GM12864 (cell line): ENCODE measurements at regions not wholly inside any gene's neighbourhood (a gene's known extent, or its start where the extent isn't known, plus 50 kb on each side); places are given as distances from the start of the nearest gene placed in this dataset.

ENCODE experiments used
- DNase-seq: peaks from one replicate; pipeline ENCODE4 v3.0.0-alpha.2; 2011; ENCODE audit warnings: low read depth
- H3K4me3 ChIP-seq: 2 replicates; pipeline ENCODE4 v1.5.1; 2011; ENCODE audit warnings: mild to moderate bottlenecking, low read depth, low read length, control low read depth
- CTCF ChIP-seq: IDR thresholded peaks from 2 replicates; pipeline ENCODE4 v1.5.1; 2011; ENCODE audit warnings: low read depth, mild to moderate bottlenecking, moderate library complexity, low read length, control low read depth, inconsistent platforms; ENCODE audit errors: missing control alignments

DNA sequence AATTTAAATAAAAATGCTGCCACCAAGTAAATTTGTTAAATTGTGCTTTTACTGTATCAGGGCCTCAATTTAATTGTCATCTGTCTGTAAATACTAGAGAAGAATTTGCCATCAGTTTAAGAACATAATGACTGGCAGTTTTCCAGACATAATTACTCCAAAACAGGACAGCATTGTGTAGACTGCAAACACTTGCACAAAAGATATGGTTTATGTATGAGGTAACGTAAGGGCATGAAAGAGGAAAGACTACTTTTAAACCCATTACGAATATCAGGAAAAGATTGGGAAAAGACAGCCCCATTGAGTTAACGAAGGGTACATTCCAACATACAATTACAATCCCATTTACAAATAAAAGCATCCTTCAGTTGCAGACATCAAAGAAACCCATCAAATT lies 59.8 kb upstream of the KRR1 start:
- TF ChIP-seq CTCF = no peak
- DNase-seq = no peak

GRCh38 chr12:75568801-75569200 lies 57.4 kb upstream of the KRR1 start:
- H3K4me3 ChIP-seq = no peak overlapping the region
- no peak for DNase-seq
- TF ChIP-seq CTCF = no peak

More for the DNA sequence above, 59.8 kb upstream of the KRR1 start:
- no peak overlapping the region for H3K4me3 ChIP-seq

DNA sequence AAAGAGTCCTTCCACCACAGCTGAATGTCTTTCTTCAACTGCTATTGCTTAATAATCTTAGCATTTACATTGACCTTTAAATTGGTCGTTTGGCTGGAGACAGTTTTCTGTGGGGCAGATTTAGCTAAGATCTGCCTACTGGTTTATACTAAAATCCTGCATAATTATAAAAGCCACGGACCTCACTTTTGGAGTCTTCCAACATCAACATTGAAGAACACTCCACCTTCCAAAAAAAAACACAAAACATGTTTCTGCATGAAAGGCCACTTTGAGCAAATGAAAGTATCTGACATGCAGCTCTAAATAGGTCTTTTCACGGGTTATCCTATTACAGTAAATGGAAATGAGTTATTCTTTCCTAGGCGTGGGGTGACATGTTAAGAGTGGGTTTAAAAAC lies 57.0 kb upstream of the KRR1 start:
- DNase-seq = no peak
- H3K4me3 ChIP-seq = no peak overlapping the region
- TF ChIP-seq CTCF = no peak

DNA sequence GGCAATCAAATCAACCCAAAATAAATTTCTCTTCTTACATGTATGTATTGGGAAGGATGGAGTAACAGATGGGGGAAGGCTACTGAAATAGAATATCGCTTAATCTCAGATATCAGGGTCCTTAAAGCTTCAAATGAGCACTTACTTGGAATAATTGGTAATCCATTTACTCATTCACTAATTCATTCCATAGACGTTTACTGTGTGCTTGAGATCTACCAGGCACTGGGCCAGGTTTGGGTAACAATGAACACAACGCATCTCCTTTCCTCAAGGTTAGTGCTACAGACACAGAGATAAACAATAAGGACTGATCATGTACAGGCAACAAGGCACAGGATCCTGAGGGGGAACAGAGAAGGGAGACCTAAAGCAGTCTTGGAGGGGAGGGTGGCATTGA lies 54.4 kb upstream of the KRR1 start:
- no peak overlapping the region for H3K4me3 ChIP-seq
- no peak for TF ChIP-seq CTCF
- no peak for DNase-seq

DNA sequence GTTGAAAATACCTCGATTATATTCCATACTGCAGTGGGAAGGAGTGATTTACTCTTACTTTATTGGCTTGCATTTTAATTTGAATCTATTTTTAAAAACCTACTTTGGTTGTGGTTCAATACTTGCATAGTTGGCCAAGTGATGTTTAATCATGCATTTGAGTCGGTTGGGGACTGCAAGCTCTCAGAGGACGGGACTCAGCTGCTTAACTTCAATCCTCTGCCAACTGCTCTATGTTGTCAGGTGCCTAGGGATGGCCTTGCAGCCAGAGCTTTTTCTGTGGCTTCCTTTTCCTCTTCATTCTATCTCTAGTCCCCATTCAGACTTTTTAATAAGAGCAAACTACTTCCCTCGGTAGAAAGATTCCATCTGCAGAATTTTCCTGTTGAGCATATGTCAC lies 53.4 kb upstream of the KRR1 start:
- no peak for DNase-seq
- no peak overlapping the region for H3K4me3 ChIP-seq
- no peak for TF ChIP-seq CTCF

DNA sequence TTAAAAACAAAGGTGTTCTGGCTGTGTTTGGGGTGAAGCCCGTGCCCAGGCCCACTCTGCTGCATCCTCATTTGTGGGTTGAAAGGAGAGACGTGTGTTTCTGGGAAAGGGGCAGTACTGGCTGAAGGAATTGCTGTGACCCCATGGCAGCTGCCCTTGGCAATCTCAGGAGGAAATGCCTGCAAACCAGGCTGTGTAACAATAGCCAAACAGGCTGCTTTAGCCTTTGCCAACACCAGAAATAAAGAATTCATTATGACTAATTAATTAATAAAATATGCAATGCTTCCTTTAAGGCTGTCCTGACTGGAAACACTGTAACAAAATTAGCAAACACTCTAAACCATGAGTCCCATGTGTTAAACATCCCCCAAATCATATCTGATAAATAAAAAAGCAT lies 53.0 kb upstream of the KRR1 start:
- TF ChIP-seq CTCF = no peak
- H3K4me3 ChIP-seq = no peak overlapping the region
- no peak for DNase-seq

- TF ChIP-seq CTCF = no peak
- DNase-seq = no peak
- H3K4me3 ChIP-seq = no peak overlapping the region
Observed at GRCh38 chr12:75563351-75563750, 51.9 kb upstream of the KRR1 start.
